ENCODE measurements at regions not wholly inside any gene's neighbourhood (a gene's known extent, or its start where the extent isn't known, plus 50 kb on each side); places are given as distances from the start of the nearest gene placed in this dataset.
"Not testable (repeated sequence)": the region's sequence is repeated elsewhere in the genome, so short reads cannot be mapped to it uniquely, and the experiment has no call there.

- no peak for DNase-seq
These were observed 225.0 kb upstream of the PUDP start for GRCh38 chrX:7372825-7373525.

GRCh38 chrX:7362111-7362510 is 214.2 kb upstream of the PUDP start:
- DNase-seq, result no peak

GRCh38 chrX:7351926-7352325 is 204.0 kb upstream of the PUDP start:
- DNase-seq, result no peak

- peak; percentile 39 for DNase-seq
These were observed 199.5 kb upstream of the PUDP start for GRCh38 chrX:7347465-7347864.

- DNase-seq, result no peak
These were observed 198.1 kb upstream of the PUDP start for GRCh38 chrX:7346021-7346420.

- DNase-seq, result no peak
These were observed 195.2 kb upstream of the PUDP start for GRCh38 chrX:7343181-7343580.

- DNase-seq, result not testable (repeated sequence)
These were observed 187.9 kb upstream of the PUDP start for GRCh38 chrX:7335816-7336362.

GRCh38 chrX:7334253-7334935 is 186.4 kb upstream of the PUDP start:
- no peak for DNase-seq

- DNase-seq, result no peak
These were observed 183.2 kb upstream of the PUDP start for GRCh38 chrX:7330971-7331746.

GRCh38 chrX:7330556-7330955 is 182.6 kb upstream of the PUDP start:
- DNase-seq, result no peak

- DNase-seq, result no peak
These were observed 170.7 kb upstream of the PUDP start for GRCh38 chrX:7318661-7319060.

- no peak for DNase-seq
These were observed 170.3 kb upstream of the PUDP start for GRCh38 chrX:7318241-7318640.

- DNase-seq, result no peak
These were observed 168.9 kb upstream of the PUDP start for GRCh38 chrX:7316887-7317286.

- no peak for DNase-seq
These were observed 168.3 kb upstream of the PUDP start for GRCh38 chrX:7316280-7316679.

- DNase-seq, result no peak
These were observed 166.5 kb upstream of the PUDP start for GRCh38 chrX:7314425-7314824.

- DNase-seq, result no peak
These were observed 159.8 kb upstream of the PUDP start for GRCh38 chrX:7307720-7308119.

- no peak for DNase-seq
These were observed 146.5 kb upstream of the PUDP start for GRCh38 chrX:7294483-7294882.

GRCh38 chrX:7286168-7286837 is 138.3 kb upstream of the PUDP start:
- no peak for DNase-seq

- DNase-seq, result no peak
These were observed 137.8 kb upstream of the PUDP start for GRCh38 chrX:7285765-7286164.

- no peak for DNase-seq
These were observed 135.8 kb upstream of the PUDP start for GRCh38 chrX:7283741-7284140.

GRCh38 chrX:7280520-7280919 is 132.6 kb upstream of the PUDP start:
- DNase-seq, result no peak

GRCh38 chrX:7272346-7272745 is 124.4 kb upstream of the PUDP start:
- no peak for DNase-seq

GRCh38 chrX:7270933-7271332 is 123.0 kb upstream of the PUDP start:
- no peak for DNase-seq
